ENCODE measurements at regions not wholly inside any gene's neighbourhood (a gene's known extent, or its start where the extent isn't known, plus 50 kb on each side); places are given as distances from the start of the nearest gene placed in this dataset.

- no peaks in the 10 kb centered on the region for H3K36me3 Mint-ChIP-seq (ENCODE audit: low read depth)
These were observed 660.5 kb upstream of the MAN1A1 start for GRCh38 chr6:120010075-120010474.

GRCh38 chr6:120005292-120005976 is 655.9 kb upstream of the MAN1A1 start:
- Mint-ChIP-seq H3K4me3 (no peak overlapping the region), H3K27me3 (ENCODE audit: insufficient read depth) (no peaks in the 10 kb centered on the region), H3K27ac (no peak overlapping the region), H3K4me1 (no peaks in the 10 kb centered on the region), H3K36me3 (ENCODE audit: low read depth) (no peaks in the 10 kb centered on the region), H3K9me3 (peaks cover 5% of the 10 kb centered on the region)
- Histone ChIP-seq H3K36me3 (ENCODE audit: control insufficient read depth, insufficient read depth, low read length) (no peaks in the 10 kb centered on the region), H3K9ac (ENCODE audit: extremely low read depth, low read length, poor library complexity, severe bottlenecking) (no peak overlapping the region), H3K27me3 (ENCODE audit: control insufficient read depth, insufficient read depth, low read length, poor library complexity, severe bottlenecking) (no peaks in the 10 kb centered on the region), H3K9me3 (ENCODE audit: control insufficient read depth, low read length) (no peaks in the 10 kb centered on the region), H3K4me3 (ENCODE audit: low read length) (no peak overlapping the region), H3K4me1 (ENCODE audit: control insufficient read depth, insufficient read depth, low read length) (no peaks in the 10 kb centered on the region), H3K27ac (ENCODE audit: low read depth, low read length) (no peak overlapping the region)
- DNase-seq, result no peak
- WGBS, 2 experiments (ENCODE audit: insufficient coverage in 1 of 2, insufficient read length in 1 of 2), result 92% methylated on average over 6 to 12 of the region's 12 CpGs
- TF ChIP-seq CTCF (conservative IDR thresholded peaks at IDR 0.05), result no peak

More at GRCh38 chr6:120010075-120010474, 660.5 kb upstream of the MAN1A1 start:
- no peaks in the 10 kb centered on the region for H3K36me3 ChIP-seq (ENCODE audit: control insufficient read depth, insufficient read depth, low read length)
- no peak overlapping the region for H3K27ac Mint-ChIP-seq
- TF ChIP-seq CTCF (conservative IDR thresholded peaks at IDR 0.05), result no peak
- no peak overlapping the region for H3K4me3 Mint-ChIP-seq
- no peaks in the 10 kb centered on the region for H3K4me1 Mint-ChIP-seq
- H3K4me3 ChIP-seq (ENCODE audit: low read length), result no peak overlapping the region
- H3K27ac ChIP-seq (ENCODE audit: low read depth, low read length), result no peak overlapping the region
- WGBS, 2 experiments (ENCODE audit: insufficient coverage in 1 of 2, insufficient read length in 1 of 2), result 95% methylated on average over 3 of the region's 3 CpGs; no CpG with 5 or more reads in 1 of the 2 experiments
- peaks cover 5% of the 10 kb centered on the region for H3K9me3 Mint-ChIP-seq
- no peaks in the 10 kb centered on the region for H3K9me3 ChIP-seq (ENCODE audit: control insufficient read depth, low read length)
- H3K4me1 ChIP-seq (ENCODE audit: control insufficient read depth, insufficient read depth, low read length), result no peaks in the 10 kb centered on the region
- no peaks in the 10 kb centered on the region for H3K27me3 Mint-ChIP-seq (ENCODE audit: insufficient read depth)
- no peak overlapping the region for H3K9ac ChIP-seq (ENCODE audit: extremely low read depth, low read length, poor library complexity, severe bottlenecking)
- H3K27me3 ChIP-seq (ENCODE audit: control insufficient read depth, insufficient read depth, low read length, poor library complexity, severe bottlenecking), result no peaks in the 10 kb centered on the region
- DNase-seq, result no peak

GRCh38 chr6:119986934-119987549 is 637.5 kb upstream of the MAN1A1 start:
- Histone ChIP-seq H3K9ac (ENCODE audit: extremely low read depth, low read length, poor library complexity, severe bottlenecking) (no peak overlapping the region), H3K27ac (ENCODE audit: low read depth, low read length) (no peak overlapping the region), H3K36me3 (ENCODE audit: control insufficient read depth, insufficient read depth, low read length) (no peaks in the 10 kb centered on the region), H3K27me3 (ENCODE audit: control insufficient read depth, insufficient read depth, low read length, poor library complexity, severe bottlenecking) (no peaks in the 10 kb centered on the region), H3K9me3 (ENCODE audit: control insufficient read depth, low read length) (no peaks in the 10 kb centered on the region), H3K4me3 (ENCODE audit: low read length) (no peak overlapping the region), H3K4me1 (ENCODE audit: control insufficient read depth, insufficient read depth, low read length) (no peaks in the 10 kb centered on the region)
- no peaks in the 10 kb centered on the region for H3K36me3 Mint-ChIP-seq (ENCODE audit: low read depth)
- no peak overlapping the region for H3K4me3 Mint-ChIP-seq
- peak; percentile 61 for DNase-seq
- H3K27me3 Mint-ChIP-seq (ENCODE audit: insufficient read depth), result no peaks in the 10 kb centered on the region
- no peaks in the 10 kb centered on the region for H3K4me1 Mint-ChIP-seq
- TF ChIP-seq CTCF (conservative IDR thresholded peaks at IDR 0.05), result peak; percentile 56
- H3K9me3 Mint-ChIP-seq, result no peaks in the 10 kb centered on the region
- 85 to 89% methylated on average over 3 of the region's 3 CpGs for WGBS, 2 experiments (ENCODE audit: insufficient coverage in 1 of 2, insufficient read length in 1 of 2)
- no peak overlapping the region for H3K27ac Mint-ChIP-seq
